Ishikawa (cell line): ENCODE measurements at regions not wholly inside any gene's neighbourhood (a gene's known extent, or its start where the extent isn't known, plus 50 kb on each side); places are given as distances from the start of the nearest gene placed in this dataset.

ENCODE experiments used
- CEBPB ChIP-seq: IDR thresholded peaks from 2 replicates; pipeline ENCODE4 v1.6.1; 2012
- CREB1 ChIP-seq: IDR thresholded peaks from 2 replicates; pipeline ENCODE4 v1.6.1; 2012; ENCODE audit warnings: low read depth
- EGR1 ChIP-seq: IDR thresholded peaks from 2 replicates; pipeline ENCODE4 v1.6.1; 2012
- EP300 ChIP-seq: IDR thresholded peaks from 2 replicates; pipeline ENCODE4 v1.6.1; 2012; ENCODE audit warnings: borderline replicate concordance
- FOXM1 ChIP-seq: IDR thresholded peaks from 2 replicates; pipeline ENCODE4 v1.6.1; 2012; ENCODE audit warnings: low read depth, borderline replicate concordance
- NFIC ChIP-seq: IDR thresholded peaks from 2 replicates; pipeline ENCODE4 v1.6.1; 2012
- RAD21 ChIP-seq: IDR thresholded peaks from 2 replicates; pipeline ENCODE4 v1.6.1; 2012; ENCODE audit warnings: low read depth
- TAF1 ChIP-seq: IDR thresholded peaks from 2 replicates; pipeline ENCODE4 v1.6.1; 2012; ENCODE audit warnings: low read depth, mild to moderate bottlenecking
- TCF12 ChIP-seq: IDR thresholded peaks from 2 replicates; pipeline ENCODE4 v1.6.1; 2012; ENCODE audit warnings: low read depth
- TEAD4 ChIP-seq: IDR thresholded peaks from 2 replicates; pipeline ENCODE4 v1.6.1; 2012
- YY1 ChIP-seq: IDR thresholded peaks from 2 replicates; pipeline ENCODE4 v1.6.1; 2012; ENCODE audit warnings: low read depth
- TF ChIP-seq, protein P1 (sequence below): IDR thresholded peaks from 2 replicates; pipeline ENCODE4 v1.6.1; 2012; ENCODE audit warnings: low read depth, mild to moderate bottlenecking
- TF ChIP-seq, protein P2 (sequence below): IDR thresholded peaks from 2 replicates; pipeline ENCODE4 v1.6.1; 2012
- TF ChIP-seq, protein P3 (sequence below): IDR thresholded peaks from 2 replicates; pipeline ENCODE4 v1.6.1; 2012

DNA sequence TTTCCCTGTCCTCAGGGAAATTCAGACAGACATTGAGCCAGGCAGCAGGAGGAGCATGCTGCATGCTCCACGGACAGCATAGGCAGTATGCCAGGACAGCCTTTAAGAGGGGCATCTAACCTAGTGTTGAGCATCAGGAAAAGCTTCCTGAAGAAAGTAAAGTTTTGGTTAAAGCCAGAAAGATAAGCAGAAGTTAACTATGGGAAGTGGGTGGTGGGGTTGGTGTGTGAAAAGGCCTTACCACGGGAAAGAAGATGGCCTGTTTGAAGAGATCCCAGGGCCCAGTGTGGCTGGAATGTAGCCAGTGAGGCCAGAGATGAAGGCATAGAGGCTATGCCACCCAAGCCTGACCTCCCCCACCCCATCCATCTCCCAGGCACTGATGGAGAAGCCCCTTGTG, 102.4 kb upstream of the PLXNA4 start:
- TF ChIP-seq YY1 (no peak), EGR1 (no peak), TCF12 (no peak), RAD21 (no peak), TEAD4 (no peak), NFIC (no peak), TAF1 (no peak), CREB1 (no peak), EP300 (no peak), FOXM1 (no peak), CEBPB (no peak)
- TF ChIP-seq, protein P1, sequence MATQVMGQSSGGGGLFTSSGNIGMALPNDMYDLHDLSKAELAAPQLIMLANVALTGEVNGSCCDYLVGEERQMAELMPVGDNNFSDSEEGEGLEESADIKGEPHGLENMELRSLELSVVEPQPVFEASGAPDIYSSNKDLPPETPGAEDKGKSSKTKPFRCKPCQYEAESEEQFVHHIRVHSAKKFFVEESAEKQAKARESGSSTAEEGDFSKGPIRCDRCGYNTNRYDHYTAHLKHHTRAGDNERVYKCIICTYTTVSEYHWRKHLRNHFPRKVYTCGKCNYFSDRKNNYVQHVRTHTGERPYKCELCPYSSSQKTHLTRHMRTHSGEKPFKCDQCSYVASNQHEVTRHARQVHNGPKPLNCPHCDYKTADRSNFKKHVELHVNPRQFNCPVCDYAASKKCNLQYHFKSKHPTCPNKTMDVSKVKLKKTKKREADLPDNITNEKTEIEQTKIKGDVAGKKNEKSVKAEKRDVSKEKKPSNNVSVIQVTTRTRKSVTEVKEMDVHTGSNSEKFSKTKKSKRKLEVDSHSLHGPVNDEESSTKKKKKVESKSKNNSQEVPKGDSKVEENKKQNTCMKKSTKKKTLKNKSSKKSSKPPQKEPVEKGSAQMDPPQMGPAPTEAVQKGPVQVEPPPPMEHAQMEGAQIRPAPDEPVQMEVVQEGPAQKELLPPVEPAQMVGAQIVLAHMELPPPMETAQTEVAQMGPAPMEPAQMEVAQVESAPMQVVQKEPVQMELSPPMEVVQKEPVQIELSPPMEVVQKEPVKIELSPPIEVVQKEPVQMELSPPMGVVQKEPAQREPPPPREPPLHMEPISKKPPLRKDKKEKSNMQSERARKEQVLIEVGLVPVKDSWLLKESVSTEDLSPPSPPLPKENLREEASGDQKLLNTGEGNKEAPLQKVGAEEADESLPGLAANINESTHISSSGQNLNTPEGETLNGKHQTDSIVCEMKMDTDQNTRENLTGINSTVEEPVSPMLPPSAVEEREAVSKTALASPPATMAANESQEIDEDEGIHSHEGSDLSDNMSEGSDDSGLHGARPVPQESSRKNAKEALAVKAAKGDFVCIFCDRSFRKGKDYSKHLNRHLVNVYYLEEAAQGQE = no peak
- TF ChIP-seq, protein P2, sequence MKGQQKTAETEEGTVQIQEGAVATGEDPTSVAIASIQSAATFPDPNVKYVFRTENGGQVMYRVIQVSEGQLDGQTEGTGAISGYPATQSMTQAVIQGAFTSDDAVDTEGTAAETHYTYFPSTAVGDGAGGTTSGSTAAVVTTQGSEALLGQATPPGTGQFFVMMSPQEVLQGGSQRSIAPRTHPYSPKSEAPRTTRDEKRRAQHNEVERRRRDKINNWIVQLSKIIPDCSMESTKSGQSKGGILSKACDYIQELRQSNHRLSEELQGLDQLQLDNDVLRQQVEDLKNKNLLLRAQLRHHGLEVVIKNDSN = no peak
- TF ChIP-seq, protein P3, sequence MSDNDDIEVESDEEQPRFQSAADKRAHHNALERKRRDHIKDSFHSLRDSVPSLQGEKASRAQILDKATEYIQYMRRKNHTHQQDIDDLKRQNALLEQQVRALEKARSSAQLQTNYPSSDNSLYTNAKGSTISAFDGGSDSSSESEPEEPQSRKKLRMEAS = no peak
